NCI-H524 (cell line): ENCODE measurements at regions not wholly inside any gene's neighbourhood (a gene's known extent, or its start where the extent isn't known, plus 50 kb on each side); places are given as distances from the start of the nearest gene placed in this dataset.

Source experiments
- DNase-seq, 2 experiments: peaks; one replicate each; lab custom pipeline; 2025; lab: John Stamatoyannopoulos, UW

- no peak for DNase-seq
These were observed 94.8 kb downstream of the INHBB start for GRCh38 chr2:120440521-120441350.

DNA sequence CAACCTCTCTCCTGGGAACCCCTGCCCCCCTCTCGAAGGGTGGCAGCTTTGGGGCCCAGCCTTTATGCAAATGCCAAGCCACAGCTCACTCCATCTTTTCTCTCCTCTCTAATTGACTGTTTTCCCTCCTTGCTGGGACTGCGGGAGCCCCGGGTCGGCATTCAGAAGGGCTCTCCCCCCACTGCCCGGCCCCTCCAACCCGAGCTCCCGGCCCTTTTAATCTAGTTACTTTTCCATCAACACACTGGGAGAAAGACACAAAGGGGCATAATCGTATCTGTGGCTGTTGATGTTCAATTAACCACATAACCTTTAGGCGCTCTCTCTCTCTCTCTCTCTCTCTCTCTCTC, 95.4 kb downstream of the INHBB start:
- DNase-seq = no peak

DNA sequence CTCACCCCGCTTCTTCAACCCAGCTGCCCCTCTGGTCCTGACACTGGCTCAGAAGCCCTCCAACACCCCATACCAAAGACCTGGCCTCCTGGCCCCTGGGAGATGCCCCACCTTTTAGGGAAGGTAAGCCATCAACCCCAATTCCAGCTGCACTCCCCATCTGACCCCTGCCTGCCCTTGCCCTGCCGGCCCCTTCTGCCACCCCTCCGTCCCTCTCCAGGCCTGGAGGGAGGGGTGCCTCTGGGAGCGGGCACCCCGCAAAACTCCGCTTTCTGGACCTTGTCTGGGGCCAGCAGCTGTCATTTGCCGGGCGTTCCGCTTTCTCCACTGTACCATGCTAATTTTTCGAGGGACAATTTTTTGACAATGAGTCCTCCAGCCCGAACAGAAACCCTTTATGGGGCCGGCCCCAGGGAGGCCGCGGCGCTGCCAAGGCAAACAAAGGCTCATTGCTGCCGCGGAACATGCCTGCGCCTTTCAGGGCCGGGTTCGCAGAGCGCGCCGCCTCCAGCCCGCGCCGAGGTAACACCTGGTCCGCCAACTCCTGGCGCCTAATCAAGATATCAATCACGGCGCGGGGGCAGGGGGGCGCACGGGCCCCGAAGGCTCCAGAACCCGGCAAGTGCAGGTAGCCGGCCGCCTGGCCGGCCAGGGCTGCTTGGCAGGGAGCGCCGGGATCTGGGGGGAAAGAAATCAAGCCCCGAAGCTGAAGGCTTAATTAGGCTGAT, 96.0 kb downstream of the INHBB start:
- DNase-seq = peak; percentile 7 to 30

- no peak for DNase-seq
These were observed 96.6 kb downstream of the INHBB start for GRCh38 chr2:120442541-120442922.

DNA sequence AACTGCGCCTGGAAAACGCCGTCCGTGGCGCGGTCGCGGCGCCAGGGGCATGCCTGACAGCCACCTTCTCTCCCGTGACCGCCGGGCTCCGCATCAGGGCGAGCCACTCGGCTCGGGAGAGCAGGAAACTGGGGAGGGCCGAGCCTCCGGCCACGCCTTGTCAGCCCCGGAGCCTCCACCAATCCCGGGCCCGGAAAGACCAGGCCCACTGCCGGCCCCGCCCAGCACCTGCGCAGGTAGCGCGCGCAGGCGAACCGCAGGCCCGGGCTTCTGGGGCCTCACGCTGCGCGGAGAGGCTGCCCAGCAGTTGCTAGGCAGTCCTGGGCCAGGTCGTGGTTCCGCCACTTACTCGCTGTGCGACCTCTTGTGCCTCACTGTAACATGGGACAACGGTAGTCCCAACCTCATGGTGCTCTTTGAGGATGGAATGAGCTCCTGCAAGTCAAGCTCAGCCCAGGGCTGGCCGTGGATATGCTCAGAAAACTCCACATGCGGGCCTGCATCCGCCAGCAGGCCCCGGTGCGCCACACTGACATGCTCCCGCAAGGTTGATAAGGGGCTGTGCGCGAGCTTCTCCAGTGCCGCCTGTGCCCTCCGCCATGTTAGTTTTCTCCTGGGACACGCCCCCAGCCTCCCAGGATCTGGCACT, 97.1 kb downstream of the INHBB start:
- DNase-seq = no peak

GRCh38 chr2:120443946-120444345, 98.0 kb downstream of the INHBB start:
- no peak for DNase-seq

- DNase-seq = no peak
These were observed 98.8 kb downstream of the INHBB start for GRCh38 chr2:120444691-120445240.

- peak in 1 of 2 experiments; percentile 35 for DNase-seq
These were observed 99.7 kb downstream of the INHBB start for GRCh38 chr2:120445449-120446143.

GRCh38 chr2:120446236-120447126, 100.5 kb downstream of the INHBB start:
- DNase-seq = no peak

DNA sequence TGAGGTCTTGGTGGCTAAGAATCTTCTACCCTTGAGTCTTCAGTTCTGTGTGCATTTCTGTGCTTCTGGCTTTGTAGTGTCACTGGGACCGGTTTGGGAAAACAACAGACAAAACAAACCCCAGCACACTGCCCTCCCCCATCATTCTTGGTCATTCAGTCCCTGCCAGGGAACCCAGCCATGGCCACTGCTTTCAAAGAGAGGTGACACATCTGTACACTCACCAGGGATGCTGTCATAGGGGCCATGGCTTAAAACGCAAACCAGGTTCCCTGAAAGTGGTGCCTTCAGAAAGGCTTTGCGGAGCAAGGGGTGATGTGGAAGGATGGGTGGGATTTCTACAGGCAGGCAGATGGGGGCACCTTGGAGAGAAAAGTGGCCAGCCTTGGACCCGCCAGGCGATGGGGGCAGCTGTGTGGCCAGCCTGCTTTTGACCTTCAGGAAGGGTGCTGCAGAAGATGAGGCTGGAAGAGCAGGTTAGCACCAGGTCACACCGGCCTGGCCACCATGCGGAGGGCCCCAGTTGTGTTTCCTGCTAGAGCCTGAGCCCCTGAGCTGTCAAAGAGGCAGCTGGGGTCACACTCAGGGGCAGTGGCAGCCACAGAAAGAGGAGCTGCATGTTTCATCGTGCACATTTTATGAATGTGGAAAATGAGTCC, 101.3 kb downstream of the INHBB start:
- DNase-seq = no peak

- DNase-seq = no peak
These were observed 102.5 kb downstream of the INHBB start for GRCh38 chr2:120448436-120448835.

DNA sequence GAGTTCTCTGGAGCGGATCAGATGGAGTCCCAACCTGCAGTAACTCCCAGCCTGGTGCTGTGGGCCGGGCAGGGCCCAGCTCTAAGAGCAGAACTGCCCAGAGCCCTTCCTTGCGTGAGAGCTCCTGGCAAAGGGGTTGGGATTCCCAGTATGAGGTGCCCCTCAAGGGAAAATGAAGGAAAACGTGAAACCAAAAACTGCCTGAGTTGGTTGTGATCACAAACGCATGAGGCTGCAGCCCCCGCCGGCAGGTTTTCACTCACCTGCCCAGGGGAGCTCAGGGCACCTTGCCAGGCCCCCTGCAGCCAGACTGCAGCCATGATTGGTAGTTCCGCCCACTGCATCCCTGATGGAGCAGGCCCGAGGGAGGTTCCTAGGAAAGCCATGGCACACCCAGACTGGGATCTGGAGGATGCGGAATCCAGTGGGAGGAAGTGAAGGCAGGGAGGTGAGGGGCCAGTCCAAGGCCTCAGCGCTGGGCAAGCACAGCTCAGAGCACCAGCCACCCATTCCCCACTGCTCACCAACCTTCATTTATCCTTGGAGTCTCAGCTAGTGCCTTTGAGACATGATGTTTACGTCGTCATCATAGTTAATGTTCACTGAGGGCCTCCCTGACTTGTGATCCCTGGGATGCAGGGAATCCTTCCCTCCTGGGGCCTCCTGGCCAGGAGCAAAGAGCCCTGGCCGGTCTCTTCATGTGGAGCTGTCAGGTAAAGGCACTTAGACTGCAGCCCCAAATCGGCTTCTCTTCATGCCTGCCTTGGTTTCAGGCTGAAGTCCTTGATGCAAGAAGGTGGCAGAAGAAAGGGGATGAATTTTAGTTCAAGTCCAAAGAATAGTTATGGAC, 103.2 kb downstream of the INHBB start:
- DNase-seq = no peak

DNA sequence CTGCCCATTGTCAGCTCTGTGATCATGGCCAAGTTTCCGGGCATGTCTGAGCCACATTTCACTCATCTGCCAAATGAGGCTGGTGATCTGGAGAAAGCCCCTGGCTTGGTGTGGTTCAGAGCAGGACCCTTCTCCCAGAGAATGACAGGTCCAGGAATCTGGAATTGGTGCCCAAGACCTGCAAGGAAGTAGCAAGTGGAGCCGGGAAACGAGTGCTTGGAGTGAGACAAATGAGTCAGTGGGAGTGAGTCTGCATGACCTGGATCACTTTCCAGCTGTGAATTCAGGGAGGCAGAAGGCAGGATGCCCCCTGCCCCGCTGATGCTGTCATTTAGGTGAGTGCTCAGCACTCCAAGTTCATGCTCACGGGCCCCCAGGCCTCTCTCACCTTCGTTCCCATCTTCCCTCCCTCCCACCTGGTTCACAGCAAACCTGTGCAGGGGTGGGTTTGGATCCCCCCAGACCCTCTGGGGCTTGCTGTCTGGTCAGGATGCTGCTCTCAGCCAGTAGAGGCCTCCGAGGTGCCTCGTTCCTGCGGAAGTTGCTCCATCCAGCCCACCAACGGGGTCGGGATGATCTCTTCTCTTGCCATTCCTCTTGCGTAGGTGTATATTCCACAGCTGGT, 104.4 kb downstream of the INHBB start:
- DNase-seq = no peak

DNA sequence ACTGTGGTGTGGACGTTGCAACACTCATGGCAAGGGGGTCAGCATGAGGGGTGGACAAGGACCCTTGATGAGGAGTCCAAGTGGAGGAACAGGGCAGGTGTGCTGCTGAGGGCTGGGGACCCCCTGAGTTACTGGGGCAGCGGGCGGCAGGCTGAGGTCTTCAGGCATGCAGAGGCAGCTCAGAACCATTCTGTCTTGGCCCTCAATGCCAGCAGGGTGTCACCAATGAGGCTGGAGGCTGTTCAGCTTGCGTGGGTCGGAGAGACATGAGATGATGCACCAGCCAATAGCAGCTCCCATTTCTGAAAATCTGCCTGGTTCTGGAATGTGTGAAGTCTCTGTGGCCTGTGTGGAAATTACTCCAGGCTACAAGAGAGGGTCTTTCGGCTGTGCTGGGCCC, 105.4 kb downstream of the INHBB start:
- DNase-seq = no peak

DNA sequence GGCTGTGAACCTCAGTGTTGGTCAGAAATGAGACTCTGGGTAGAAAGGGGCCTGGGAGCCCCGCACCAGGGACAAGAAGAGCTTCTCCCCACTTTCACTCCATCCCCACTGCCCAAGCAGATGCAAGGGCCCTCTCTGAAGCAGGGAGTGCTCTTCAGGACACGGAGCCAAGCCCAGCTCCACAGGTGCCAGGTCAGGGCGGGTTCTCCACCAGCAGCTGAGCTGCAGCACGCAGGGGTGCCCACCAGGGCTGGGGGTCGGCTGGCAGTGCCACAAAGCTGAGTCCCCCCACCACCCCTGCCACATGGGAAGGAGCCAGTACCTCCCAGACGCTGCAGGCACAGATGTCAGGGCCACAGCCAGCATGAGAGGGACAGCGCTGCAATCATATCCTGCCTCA, 106.2 kb downstream of the INHBB start:
- no peak for DNase-seq

GRCh38 chr2:120452945-120453634, 107.2 kb downstream of the INHBB start:
- no peak for DNase-seq

GRCh38 chr2:120453635-120453998, 107.7 kb downstream of the INHBB start:
- DNase-seq = no peak

- DNase-seq = no peak
These were observed 108.9 kb downstream of the INHBB start for GRCh38 chr2:120454654-120455385.
